ENCODE measurements at regions not wholly inside any gene's neighbourhood (a gene's known extent, or its start where the extent isn't known, plus 50 kb on each side); places are given as distances from the start of the nearest gene placed in this dataset.
"Not testable (repeated sequence)": the region's sequence is repeated elsewhere in the genome, so short reads cannot be mapped to it uniquely, and the experiment has no call there.

DNA sequence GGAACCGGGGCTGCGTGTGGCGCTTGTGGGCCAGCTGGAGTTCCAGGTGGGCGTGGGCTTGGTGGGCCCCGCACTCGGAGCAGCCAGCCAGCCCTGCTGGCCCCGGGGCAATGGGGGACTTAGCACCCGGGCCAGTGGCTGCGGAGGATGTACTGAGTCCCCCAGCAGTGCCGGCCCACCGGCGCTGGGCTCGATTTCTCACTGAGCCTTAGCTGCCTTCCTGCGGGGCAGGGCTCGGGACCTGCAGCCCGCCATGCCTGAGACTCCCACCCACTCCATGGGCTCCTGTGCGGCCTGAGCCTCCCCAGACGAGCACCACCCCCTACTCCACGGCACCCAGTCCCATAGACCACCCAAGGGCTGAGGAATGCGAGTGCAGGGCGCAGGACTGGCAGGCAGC, 963.6 kb upstream of the PCDH20 start:
- not testable (repeated sequence) for DNase-seq (ENCODE audit: low read depth)

DNA sequence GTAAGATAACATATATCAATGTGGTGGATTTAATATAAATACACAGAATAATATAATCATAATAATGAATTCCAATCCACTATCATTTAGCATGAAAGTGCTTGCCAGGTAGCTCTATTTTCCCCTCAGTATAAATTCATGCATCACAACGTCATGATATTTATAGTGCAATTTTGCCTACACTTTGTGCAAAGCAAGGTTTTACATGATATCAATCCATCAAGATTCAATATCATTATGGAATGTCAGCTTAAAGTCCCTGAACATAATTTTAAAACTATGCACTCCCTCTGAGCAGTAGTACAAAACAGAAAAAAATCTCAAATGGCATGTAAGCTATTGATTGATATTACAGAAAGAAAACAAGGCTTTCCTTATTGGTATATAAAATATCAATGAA, 962.2 kb upstream of the PCDH20 start:
- DNase-seq (ENCODE audit: low read depth) = no peak

DNA sequence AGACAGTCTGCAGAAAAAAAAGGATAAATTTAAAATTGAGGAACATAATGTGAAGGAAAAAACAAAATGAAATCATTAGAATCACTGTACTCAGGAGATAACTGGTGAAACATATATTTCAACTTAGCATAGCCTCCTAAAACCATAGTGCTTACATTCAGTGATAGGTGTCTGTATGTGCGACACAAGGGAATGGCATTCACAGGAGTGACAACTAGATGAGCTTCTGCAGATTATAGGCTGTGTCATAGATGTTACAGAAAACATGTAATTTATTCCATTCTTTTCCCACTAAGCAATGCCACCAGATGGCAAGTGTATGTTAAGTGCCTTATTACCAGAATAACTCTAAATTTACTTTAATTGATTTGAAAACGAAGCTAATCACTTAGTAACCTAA, 960.0 kb upstream of the PCDH20 start:
- no peak for DNase-seq (ENCODE audit: low read depth)

DNA sequence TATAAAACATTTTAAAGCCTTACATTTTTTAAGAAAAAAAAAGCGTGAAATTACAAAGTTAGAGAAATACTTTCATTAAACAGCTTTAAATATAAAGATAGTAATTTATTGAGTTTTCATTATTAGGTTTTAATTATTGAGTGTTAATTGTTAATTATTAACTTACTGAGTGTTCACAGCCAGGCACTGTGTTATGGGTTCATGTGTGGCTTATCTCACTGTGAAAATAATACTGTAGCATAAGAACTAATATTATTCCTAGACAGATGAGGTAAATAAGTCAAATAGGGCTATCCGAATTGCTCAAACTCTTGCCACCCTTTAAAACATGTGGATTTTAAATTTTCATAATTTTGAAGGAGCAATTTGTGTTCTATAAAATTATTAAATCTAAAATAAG, 956.1 kb upstream of the PCDH20 start:
- no peak for DNase-seq (ENCODE audit: low read depth)

DNA sequence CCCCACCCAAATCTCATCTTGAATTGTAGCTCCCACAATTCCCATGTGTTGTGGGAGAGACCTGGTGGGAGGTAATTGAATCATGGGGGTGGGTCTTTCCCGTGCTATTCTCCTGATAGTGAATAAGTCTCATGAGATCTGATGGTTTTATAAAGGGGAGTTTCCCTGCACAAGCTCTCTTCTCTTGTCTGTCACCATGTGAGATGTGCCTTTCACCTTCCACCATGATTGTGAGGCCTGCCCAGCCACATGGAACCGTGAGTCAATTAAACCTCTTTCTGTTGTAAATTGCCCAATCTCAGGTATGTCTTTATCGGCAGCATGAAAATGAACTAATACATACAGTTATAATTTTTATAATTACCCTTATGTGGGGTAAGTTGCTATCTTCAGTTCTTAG, 952.3 kb upstream of the PCDH20 start:
- DNase-seq (ENCODE audit: low read depth) = not testable (repeated sequence)

DNA sequence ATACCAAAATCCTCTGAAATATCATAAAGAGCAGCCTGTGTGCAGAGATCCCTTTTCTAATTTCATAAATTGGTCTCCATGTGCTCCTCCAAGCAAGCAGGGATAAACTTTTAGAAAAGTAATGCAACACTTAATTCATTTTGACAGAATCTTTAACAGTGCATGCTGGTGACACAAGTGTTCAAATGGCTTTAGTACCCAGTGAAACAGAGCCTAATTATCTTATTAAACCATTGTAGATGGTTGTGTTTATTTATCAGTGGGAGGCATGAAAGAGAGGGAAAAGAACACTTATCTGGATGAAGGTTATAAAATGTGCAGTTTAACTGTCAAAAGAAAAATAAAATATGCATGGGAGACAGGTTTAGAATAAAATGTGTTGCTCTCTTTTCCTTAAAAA, 945.0 kb upstream of the PCDH20 start:
- DNase-seq (ENCODE audit: low read depth) = no peak

DNA sequence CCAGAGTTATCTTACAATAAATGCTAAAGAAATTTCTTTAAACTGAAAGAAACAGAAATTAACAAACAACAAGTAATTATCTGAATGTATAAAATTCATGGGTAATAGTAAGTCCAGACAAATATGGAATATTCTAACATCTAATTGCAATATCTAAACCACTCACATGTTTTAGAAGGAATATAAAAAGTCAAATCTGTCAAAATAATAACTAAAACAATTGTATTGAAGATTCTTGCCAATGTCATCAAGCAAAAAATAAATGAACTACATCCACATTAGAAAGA, 942.9 kb upstream of the PCDH20 start:
- no peak for DNase-seq (ENCODE audit: low read depth)

DNA sequence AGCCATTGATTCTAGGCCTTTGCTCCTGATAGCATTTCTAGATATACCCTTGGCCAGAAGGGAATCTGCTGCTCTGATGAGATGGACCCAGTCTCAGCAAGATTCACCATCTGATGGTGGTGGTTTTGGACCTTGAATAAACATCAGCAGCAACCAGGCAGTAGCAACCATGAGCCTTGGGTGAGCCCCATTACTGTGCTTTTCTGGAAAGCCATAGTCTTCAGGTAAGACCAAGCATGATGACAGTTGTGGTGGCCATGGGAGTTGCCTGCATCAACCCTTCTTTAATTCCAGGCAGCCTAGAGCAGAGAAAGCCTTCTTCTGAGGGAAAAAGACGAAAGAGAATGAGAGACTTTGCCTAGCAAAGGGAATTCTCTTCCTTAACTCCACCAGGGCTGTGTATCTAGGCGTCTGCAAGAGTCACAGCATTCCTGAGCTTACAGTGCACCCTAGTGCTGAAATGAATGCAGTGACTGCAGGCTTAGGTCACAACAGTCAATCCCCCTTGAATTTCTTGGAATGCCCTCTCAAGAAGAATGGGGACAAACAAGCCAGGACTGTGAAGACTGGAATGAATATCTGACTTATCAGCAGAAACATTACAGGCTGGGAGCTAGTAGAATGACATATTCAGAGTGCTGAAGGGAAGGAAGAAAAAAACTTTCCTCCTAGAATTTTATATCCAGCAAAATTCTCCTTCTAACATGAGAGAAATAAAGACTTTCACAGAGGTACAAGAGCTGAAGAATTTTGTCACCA, 942.4 kb upstream of the PCDH20 start:
- no peak for DNase-seq (ENCODE audit: low read depth)

DNA sequence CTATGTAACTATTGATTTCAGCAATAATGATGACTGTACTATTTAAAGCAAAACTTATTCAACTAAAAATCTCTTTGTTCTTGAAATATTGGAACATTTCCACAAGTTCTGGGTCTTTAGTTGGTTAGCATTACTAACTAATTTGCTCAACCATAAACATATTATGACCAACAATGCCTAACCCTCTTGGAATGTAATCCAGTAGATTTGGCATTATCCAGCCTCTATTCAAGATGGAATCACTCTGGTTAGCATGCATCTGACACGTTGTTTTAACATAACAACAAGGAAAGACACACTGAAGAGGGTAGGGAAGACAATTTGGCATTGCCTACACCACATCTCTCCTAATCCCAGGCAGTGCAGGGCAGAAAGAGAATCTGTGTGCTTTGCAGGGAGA, 941.3 kb upstream of the PCDH20 start:
- no peak for DNase-seq (ENCODE audit: low read depth)

DNA sequence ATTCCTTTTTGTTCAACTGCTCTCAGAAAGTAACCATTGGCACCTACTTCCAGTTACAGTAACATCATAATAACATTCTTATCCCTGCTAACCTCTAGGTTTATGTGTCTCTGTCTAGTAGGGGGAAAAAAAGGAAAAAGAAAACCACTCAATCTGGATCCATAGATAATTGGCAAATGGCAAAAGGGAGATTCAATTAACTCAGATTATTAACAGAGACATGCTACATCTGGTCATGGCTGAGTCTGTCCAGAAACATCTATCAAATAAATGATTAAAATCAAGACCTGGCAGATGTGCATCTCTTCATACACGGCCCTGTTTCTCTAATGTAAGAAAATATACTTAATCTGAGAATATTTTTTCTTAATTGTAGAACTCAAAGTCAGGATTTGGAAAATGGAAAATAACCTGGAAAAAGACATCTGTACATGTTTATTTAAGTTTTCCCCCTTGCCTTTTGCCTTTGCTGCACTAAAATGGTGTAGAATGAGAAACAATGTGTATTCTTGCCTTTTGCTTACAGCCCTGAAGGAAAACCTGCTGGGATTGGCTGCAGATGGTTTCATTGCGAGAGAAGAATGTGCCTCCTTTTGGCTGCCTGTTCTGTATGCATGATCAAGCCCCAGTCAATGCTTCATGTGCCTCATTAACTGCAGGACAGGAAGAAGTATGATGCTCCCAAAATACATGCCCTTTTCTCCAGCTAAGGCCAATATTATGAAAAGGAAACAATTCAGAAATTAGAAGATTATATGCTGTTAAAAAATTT, 921.6 kb upstream of the PCDH20 start:
- DNase-seq (ENCODE audit: low read depth) = no peak

DNA sequence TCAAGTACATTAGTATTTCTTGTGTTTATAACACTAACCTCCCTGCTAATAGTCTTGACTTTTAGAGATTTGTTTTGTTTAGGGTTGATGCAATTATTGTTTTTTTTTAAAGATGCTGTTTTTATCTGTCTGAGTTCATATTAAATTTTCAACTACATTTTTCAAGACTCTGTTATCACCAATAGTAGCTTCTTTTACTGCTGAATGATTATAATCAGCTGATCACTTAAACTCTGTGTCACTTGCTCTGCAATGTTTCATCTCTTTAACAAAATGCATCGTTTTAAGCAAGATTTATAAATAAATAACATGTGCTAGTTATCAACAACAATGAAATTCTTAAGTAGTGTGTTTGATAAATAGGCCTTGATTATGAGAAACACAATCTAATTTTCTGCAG, 920.9 kb upstream of the PCDH20 start:
- DNase-seq (ENCODE audit: low read depth) = no peak

DNA sequence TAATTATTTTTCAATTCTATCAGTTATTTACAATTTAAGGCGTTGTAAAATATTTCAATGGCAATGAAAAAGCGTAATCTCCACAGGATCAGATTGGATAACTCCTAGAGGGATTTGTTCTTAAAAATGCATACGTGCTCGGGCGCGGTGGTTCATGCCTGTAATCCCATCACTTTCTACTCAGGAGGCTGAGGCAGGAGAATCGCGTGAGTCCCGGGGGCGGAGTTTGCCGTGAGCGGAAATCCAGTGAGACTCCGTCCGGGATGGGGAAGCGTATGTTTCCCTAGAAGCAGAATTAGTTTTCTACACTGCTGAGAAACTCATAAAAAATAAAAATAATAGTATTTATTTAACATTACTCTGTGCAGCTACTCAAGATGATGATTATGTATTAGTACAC, 917.8 kb upstream of the PCDH20 start:
- no peak for DNase-seq (ENCODE audit: low read depth)

DNA sequence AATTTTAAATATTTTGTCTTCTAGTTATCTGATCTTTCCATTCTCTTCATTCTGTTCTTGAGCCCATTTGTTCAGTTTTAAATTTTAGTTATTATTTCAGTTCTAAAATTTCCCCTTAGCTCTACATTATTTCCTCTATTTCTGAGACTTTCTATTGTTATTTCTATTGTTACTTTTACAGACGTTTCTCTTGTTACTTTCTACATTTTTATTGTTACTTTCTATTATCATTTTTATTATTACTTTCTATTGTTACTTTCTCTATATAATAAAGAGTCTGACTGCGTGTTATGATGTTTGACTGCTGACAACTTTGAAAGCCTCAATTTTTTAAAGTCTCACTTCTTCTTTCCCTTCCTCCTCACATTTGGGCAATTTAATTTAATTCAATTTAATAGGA, 915.7 kb upstream of the PCDH20 start:
- DNase-seq (ENCODE audit: low read depth) = no peak

DNA sequence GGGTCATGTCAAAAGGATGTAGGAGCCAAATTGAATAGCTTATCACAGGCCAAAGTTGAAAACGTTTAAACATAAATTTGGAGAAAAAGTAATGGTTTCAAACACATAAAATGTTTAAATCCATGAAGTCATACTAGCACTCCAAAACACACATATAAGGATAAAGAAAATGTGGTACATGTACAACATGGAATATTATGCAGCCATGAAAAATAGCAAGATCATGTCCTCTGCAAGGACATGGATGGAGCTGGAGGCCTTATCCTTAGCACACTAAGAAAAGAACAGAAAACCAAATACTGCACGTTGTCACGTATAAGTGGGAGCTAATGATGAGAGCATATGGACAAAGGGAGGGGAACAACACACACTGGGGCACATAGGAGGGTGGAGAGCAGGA, 911.7 kb upstream of the PCDH20 start:
- no peak for DNase-seq (ENCODE audit: low read depth)

DNA sequence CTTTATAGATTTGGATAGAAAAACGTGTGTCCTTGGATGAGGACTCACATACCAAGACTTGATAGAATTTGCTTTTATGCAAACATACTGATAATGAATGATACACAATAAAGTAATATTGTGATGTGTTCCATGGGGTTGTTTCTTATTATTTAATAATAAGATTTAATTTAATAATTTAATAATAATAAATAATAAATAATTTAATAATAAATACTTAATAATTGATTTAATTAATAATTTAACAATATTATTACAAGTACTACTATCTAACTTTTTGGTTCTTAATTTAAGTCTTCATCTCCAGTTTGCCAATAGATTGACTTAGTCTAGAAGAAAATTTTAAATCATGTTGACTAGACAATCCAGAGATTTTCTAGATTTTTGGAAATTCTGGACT, 909.2 kb upstream of the PCDH20 start:
- DNase-seq (ENCODE audit: low read depth) = no peak

DNA sequence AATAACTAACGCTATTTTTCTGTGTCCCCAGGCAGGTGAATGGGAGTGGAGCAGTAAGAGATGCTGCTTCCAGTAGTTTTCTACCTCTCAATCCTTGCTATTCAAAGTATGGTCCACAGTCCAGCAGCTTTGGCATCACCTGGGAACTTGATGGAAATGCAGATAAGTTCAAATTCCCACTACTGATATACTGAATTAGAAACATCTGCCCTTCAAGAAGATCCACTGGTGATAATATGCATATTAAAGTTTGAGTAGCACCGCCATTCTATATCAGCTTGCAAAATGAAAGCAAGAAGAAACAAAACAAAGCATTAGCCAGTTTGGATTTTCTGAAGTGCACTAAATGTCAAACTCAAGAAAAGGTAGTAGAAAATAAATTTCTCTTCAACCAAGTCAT, 906.2 kb upstream of the PCDH20 start:
- DNase-seq (ENCODE audit: low read depth) = no peak

DNA sequence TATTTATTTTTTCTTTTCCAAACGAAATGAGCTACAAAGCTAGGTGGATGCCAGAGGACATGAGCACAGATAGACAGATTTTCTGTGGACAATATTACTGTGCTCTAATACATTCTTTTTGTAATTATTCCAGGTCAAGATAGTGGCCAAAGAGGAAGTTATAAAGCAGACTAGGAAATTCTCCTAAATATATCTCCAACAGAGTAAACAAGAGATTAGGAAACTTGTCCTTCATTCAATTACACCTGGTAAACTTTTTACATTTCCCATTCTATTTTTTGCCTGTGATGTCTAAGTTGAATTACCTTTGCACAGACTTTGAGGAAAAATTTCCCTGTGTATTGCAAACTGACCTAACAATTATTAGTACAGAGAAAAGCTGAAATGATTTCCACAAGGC, 905.5 kb upstream of the PCDH20 start:
- DNase-seq (ENCODE audit: low read depth) = no peak

DNA sequence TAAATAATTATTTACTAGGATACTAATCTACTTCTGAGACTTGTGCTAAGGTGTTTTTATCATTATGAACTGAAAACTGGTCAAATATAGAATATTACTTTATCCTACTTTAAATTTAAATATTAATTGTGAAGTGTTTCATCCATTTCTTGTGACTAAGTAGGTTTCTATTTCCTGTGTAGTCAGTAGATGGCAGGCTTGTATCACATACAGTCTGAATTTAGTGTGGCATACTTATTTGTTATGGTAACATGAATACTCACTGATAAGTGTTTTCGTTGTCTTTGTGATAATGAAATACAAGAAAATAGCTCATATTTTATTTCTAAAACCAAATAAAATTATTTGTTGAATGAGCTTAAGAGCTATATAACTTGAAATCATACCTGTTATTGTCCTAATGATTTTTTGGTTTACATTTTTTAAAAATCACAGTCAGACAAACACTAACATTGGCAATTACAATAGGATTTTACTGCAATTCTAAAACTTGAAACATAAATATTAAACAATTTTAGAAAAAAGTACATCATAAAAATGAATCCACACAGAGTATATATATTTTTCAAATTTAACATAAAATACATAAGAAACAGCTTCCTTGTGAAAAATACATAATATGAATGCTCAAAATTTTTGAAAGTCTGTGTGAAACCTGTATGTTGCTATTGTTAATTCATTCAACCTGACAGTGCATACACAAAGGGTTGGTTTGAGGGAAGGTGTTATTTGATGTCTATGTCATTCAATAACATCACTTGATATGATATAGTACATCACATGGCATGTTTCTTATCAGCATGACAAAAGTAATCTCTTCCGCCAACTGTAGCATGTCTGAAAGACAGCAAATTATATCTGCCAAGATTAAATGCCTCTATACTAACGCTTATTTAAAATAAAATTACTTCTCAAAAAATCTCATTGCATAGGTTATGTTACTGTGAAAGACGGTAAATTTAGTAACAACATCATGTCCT, 904.8 kb upstream of the PCDH20 start:
- DNase-seq (ENCODE audit: low read depth) = peak; percentile 1

DNA sequence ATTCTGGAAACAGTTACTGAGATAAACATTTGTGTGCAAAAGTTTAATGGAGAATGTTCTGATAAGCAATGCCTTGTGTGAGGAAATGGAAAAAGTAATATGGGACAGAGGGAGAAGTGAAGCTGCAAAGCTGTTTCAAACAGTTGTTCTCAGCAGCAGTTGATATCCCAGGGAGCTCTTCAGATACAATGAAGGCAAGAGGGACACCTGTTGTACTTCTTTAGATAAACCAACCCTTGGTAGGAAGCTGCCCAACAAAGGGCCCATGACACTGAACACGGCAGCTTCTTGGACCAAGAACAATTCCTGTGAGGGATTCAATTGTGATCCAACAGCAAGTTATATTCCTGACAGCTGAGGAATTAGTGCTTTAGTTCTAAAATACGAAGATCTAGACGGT, 894.3 kb upstream of the PCDH20 start:
- DNase-seq (ENCODE audit: low read depth) = no peak

DNA sequence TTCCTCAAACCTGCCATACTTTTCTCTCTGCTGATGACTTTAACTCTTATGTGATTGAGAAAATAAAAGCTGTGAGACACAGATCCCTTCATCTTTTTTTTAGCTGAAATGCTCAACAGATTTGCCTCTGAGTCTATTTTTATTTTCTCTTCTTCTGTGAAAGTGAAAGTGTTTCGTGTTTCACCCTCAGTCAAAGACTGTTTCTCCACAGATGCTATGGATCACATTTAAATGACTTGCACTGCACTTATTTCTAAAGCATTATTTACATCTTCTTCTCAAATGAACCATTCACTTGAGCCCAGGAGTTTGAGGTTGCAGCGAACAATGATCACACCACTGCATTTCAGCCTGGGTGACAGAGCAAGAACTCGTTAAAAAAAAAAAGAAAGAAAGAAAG, 890.1 kb upstream of the PCDH20 start:
- no peak for DNase-seq (ENCODE audit: low read depth)

DNA sequence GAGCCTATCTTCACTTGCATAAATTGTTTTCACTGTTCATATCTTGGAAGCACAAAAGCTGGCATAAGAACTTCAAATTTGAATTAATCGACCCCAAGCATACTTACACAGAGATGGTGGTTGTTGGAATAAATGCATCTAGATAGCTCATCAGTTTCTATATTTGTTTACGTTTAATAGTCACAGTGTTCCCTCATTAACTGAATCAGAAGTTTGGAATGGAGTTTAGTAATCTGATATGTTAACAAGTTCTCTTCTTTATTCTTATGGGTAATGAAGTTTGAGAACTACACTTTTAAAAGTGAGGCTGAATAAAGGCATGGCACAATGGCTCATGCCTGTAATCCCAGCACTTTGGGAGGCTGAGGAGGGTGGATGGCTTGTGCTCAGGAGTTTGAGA, 886.7 kb upstream of the PCDH20 start:
- no peak for DNase-seq (ENCODE audit: low read depth)

DNA sequence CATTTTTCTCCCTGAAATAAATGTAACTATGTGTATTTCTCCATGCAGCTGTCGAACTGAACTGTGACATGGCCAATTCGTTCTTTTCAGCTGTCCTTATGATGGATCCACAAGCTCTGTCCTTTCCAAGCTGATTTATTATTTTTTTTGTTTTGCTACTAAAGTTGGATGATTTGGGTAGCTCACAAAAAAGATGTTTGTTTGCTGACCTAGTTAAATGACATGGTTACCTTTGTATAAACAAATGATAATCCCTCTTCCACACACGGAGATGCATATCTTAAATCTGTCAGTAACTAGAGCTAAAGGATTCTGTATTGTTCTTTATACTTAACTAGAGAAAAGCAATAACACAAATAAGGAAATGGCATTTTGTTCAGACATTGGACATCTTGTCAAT, 884.3 kb upstream of the PCDH20 start:
- no peak for DNase-seq (ENCODE audit: low read depth)
